Transverse colon (tissue), 4 donors: ENCODE measurements at regions not wholly inside any gene's neighbourhood (a gene's known extent, or its start where the extent isn't known, plus 50 kb on each side); places are given as distances from the start of the nearest gene placed in this dataset.

Experiments
- DNase-seq: peaks from one replicate; pipeline ENCODE4 v3.0.0-alpha.2; 2019
- H3K27ac ChIP-seq, 4 donors: fragments of 200-600 bp; sonication (generic); 2 replicates each; pipeline ENCODE4 v1.5.1; 2016 to 2018; ENCODE audit warnings: inconsistent platforms in 4 of 4
- H3K27me3 ChIP-seq: fragments of 200-600 bp; sonication (generic); 2 replicates; pipeline ENCODE4 v1.5.1; 2017; ENCODE audit warnings: inconsistent platforms
- H3K36me3 ChIP-seq, 4 donors: fragments of 200-600 bp; sonication (generic); 2 replicates each; pipeline ENCODE4 v1.5.1; 2017 to 2019; ENCODE audit warnings: inconsistent platforms in 4 of 4
- H3K4me1 ChIP-seq, 4 donors: fragments of 200-600 bp; sonication (generic); 2 replicates each; pipeline ENCODE4 v1.5.1; 2017 to 2020; ENCODE audit warnings: inconsistent platforms in 4 of 4
- H3K4me3 ChIP-seq, 4 donors: fragments of 200-600 bp; sonication (generic); 1 replicate in 1 of 4; 2 replicates in 3 of 4; pipeline versions ENCODE4 v1.5.1 to v1.6.1; 2017 to 2019; ENCODE audit warnings: inconsistent platforms in 4 of 4
- H3K9me3 ChIP-seq, 2 donors: fragments of 200-600 bp; sonication (generic); 2 replicates each; pipeline ENCODE4 v1.5.1; 2017 to 2019; ENCODE audit warnings: inconsistent platforms in 2 of 2
- CTCF ChIP-seq, 5 experiments: fragments of 200-600 bp in 3 of 5; fragments of 450-650 bp in 2 of 5; sonication (generic) in 3 of 5; IDR thresholded peaks; 1 replicate in 2 of 5; 2 replicates in 3 of 5; pipeline ENCODE4 v1.5.1; 2016 to 2017; ENCODE audit warnings: antibody characterized with exemption in 5 of 5, inconsistent platforms in 3 of 5, mild to moderate bottlenecking in 2 of 5, moderate library complexity in 1 of 5
- EP300 ChIP-seq: sonication (generic); formaldehyde crosslinking; IDR thresholded peaks from one replicate; pipeline ENCODE4 v1.6.1; 2017; ENCODE audit warnings: antibody characterized with exemption, low read depth
- POLR2A ChIP-seq: fragments of 450-650 bp; IDR thresholded peaks from one replicate; pipeline ENCODE4 v1.6.1; 2016; ENCODE audit warnings: antibody characterized with exemption, mild to moderate bottlenecking, moderate library complexity
- POLR2AphosphoS5 ChIP-seq, 3 donors: sonication (generic); formaldehyde crosslinking; IDR thresholded peaks; one replicate each; pipeline ENCODE4 v1.6.1; 2016; ENCODE audit warnings: antibody characterized with exemption in 3 of 3
- WGBS, 2 donors: methylation state at CpG; one replicate each; pipeline ENCODE4 v1.1.5; 2018; ENCODE audit warnings: low coverage in 1 of 2; 5-methylcytosine and 5-hydroxymethylcytosine counted together
- in situ Hi-C, 4 donors: fragments of 200-750 bp; cut with MboI; loops; one replicate each; pipeline versions ENCODE4 v1.15.0 to v1.15.1; 2017; ENCODE audit warnings: low sequenced_read_pairs in 3 of 4, low pct_ligation_motif_present in 1 of 4, low pct_unique_long_range_greater_than_20kb in 1 of 4
- intact Hi-C: fragments of 100-400 bp; cut with DNase I; formaldehyde crosslinking; loops from one replicate; pipeline ENCODE4 v1.15.1; 2023; ENCODE audit warnings: low total_unique reads

GRCh38 chr3:178443634-178444033 is 92.6 kb upstream of the KCNMB2 start:
- H3K27me3 ChIP-seq, result no peaks in the 10 kb centered on the region
- DNase-seq, result no peak
- intact Hi-C loops (loop anchor here (10.0 kb wide), 1 partner anchor 521 kb away; no protein-coding TSS in a partner anchor), in situ Hi-C loops (loop anchor here (10.0 to 25.0 kb wide), 2 partner anchors 511 to 519 kb away; no protein-coding TSS in a partner anchor)
- 56 to 60% methylated on average over 2 of the region's 2 CpGs for WGBS, 2 donors
- no peaks in the 10 kb centered on the region for H3K4me1 ChIP-seq
- H3K36me3 ChIP-seq, result no peaks in the 10 kb centered on the region
- no peak overlapping the region for H3K4me3 ChIP-seq
- H3K27ac ChIP-seq, result no peak overlapping the region
- no peaks in the 10 kb centered on the region for H3K9me3 ChIP-seq
- TF ChIP-seq CTCF (IDR thresholded peaks at IDR 0.05) (no peak), POLR2AphosphoS5 (IDR thresholded peaks at IDR 0.05) (no peak), POLR2A (no peak), EP300 (no peak)

DNA sequence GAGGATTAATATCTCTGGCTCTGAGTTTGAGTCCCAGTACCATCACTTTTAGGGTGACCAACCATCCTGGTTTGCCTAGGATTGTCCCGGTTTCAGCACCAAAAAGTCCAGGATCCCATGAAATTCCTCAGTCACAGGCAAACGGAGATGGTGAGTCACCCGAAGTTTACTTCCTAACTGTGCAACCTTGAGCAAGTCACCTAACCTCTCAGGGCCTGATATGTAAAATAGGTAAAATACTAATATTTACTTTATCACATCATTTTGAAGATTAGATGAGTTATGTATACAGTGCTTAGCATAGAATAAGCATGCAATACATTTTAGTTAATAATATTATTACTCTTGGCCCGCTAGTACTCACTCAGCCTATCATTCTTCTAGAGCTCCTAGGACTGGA is 91.1 kb upstream of the KCNMB2 start:
- no peaks in the 10 kb centered on the region for H3K9me3 ChIP-seq
- intact Hi-C loops, result loop anchor here (10.0 kb wide), 1 partner anchor 520 kb away; no protein-coding TSS in a partner anchor
- TF ChIP-seq EP300 (no peak), CTCF (IDR thresholded peaks at IDR 0.05) (no peak), POLR2A (no peak), POLR2AphosphoS5 (IDR thresholded peaks at IDR 0.05) (no peak)
- no peak for DNase-seq
- WGBS, 2 donors, result 80 to 82% methylated on average over 2 to 4 of the region's 4 CpGs
- H3K27me3 ChIP-seq, result no peaks in the 10 kb centered on the region
- H3K27ac ChIP-seq, result no peak overlapping the region
- H3K4me3 ChIP-seq, result no peak overlapping the region
- in situ Hi-C loops, result loop anchor here (10.0 to 25.0 kb wide), 2 partner anchors 510 to 517 kb away; no protein-coding TSS in a partner anchor
- no peaks in the 10 kb centered on the region for H3K4me1 ChIP-seq
- H3K36me3 ChIP-seq, result no peaks in the 10 kb centered on the region

DNA sequence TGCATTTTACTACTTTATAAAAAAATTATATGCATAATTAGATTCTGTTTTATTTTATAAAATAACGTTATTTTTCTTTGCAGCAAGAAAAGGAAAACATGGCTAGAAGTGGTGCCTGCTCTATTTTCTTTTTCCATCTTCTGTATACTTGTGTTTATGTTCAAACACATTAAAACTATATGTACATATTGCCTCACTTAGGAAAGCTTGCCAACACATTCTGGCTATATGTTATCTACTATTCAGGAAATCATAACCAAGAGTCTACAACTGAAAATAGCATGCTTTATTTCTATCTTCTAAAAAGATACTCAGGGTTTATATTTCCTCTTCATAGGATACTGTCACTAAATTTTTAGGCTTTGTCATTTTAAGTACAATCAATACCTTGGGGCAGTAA is 90.2 kb upstream of the KCNMB2 start:
- in situ Hi-C loops (loop anchor here (10.0 to 25.0 kb wide), 2 partner anchors 509 to 516 kb away; no protein-coding TSS in a partner anchor), intact Hi-C loops (loop anchor here (10.0 kb wide), 1 partner anchor 519 kb away; no protein-coding TSS in a partner anchor)
- Histone ChIP-seq H3K9me3 (no peaks in the 10 kb centered on the region), H3K36me3 (no peaks in the 10 kb centered on the region), H3K27ac (no peak overlapping the region), H3K4me3 (no peak overlapping the region), H3K4me1 (no peaks in the 10 kb centered on the region), H3K27me3 (no peaks in the 10 kb centered on the region)
- no peak for DNase-seq
- TF ChIP-seq CTCF (IDR thresholded peaks at IDR 0.05) (no peak), EP300 (no peak)
- 46 to 60% methylated on average over 1 of the region's 1 CpG for WGBS, 2 donors

- intact Hi-C loops (no loop called here), in situ Hi-C loops (no loop called here)
- peaks cover 0 to 4% (median 0%) of the 10 kb centered on the region in 4 donors for H3K4me1 ChIP-seq
- no peaks in the 10 kb centered on the region for H3K9me3 ChIP-seq
- DNase-seq, result no peak
- WGBS, 2 donors, result 56 to 74% methylated on average over 2 to 3 of the region's 3 CpGs
- no peak overlapping the region for H3K27ac ChIP-seq
- no peak for TF ChIP-seq CTCF (IDR thresholded peaks at IDR 0.05)
- no peak for TF ChIP-seq EP300
- H3K4me3 ChIP-seq, result no peak overlapping the region
- H3K36me3 ChIP-seq, result no peaks in the 10 kb centered on the region
- H3K27me3 ChIP-seq, result no peaks in the 10 kb centered on the region
Observed at GRCh38 chr3:178450476-178450875, 85.8 kb upstream of the KCNMB2 start.
